GM18951 (cell line): ENCODE measurements at regions not wholly inside any gene's neighbourhood (a gene's known extent, or its start where the extent isn't known, plus 50 kb on each side); places are given as distances from the start of the nearest gene placed in this dataset.

Source experiments
- POLR2A ChIP-seq: IDR thresholded peaks from 4 replicates; pipeline ENCODE4 v1.6.1; 2011; ENCODE audit warnings: mild to moderate bottlenecking; ENCODE audit not compliant: insufficient read length, insufficient read depth; ENCODE audit errors: extremely low read depth
- in situ Hi-C: fragments of 300-500 bp; cut with MboI; formaldehyde crosslinking; loops from one replicate; pipeline ENCODE4 v1.12.0; 2022; ENCODE audit warnings: low sequenced_read_pairs, mixed read lengths, inconsistent platforms; ENCODE audit not compliant: unreplicated experiment

DNA sequence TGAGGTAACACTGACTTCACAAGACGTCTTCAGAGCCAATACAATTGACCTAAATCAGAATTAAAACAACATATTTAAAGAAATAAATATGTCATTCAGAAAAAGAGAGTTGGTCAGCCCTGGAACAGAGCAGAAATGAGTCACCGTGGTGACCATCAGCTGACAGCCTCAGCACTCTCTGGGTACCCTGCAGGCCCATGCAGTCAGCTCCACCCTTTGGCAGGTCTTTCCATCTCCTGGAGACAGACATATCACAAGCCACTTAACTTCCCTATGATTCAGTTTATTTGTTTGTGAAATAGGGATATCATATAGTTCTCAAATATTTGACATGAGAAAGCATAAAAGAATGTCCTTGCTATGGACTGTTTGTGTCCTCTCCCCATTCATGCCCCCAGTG, 151.6 kb upstream of the MEF2C start:
- in situ Hi-C loops = no loop called here

GRCh38 chr5:89030798-89031197, 147.8 kb upstream of the MEF2C start:
- no peak for TF ChIP-seq POLR2A
- in situ Hi-C loops = no loop called here

More for the DNA sequence above, 151.6 kb upstream of the MEF2C start:
- TF ChIP-seq POLR2A = no peak

GRCh38 chr5:89028595-89029285, 145.8 kb upstream of the MEF2C start:
- no peak for TF ChIP-seq POLR2A
- in situ Hi-C loops = no loop called here

DNA sequence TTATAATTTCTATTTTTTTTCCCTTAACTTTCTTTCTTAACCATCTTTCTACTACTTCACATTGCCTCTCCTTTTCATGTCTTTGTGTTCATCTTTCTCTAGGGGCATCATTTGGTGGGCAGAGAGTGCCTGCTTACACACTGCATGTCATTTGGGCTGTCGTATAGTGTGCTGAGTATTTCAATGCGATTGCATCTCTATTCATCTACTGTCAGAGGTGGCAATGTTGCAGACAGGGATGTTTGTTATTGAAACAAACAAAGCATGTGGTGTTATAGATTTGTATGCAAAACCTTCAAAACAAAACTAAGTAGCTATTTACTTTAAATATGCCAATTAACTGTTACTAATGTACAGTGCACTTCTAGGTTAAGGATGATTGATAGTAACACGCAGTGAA, 141.1 kb upstream of the MEF2C start:
- TF ChIP-seq POLR2A = no peak
- in situ Hi-C loops = no loop called here

DNA sequence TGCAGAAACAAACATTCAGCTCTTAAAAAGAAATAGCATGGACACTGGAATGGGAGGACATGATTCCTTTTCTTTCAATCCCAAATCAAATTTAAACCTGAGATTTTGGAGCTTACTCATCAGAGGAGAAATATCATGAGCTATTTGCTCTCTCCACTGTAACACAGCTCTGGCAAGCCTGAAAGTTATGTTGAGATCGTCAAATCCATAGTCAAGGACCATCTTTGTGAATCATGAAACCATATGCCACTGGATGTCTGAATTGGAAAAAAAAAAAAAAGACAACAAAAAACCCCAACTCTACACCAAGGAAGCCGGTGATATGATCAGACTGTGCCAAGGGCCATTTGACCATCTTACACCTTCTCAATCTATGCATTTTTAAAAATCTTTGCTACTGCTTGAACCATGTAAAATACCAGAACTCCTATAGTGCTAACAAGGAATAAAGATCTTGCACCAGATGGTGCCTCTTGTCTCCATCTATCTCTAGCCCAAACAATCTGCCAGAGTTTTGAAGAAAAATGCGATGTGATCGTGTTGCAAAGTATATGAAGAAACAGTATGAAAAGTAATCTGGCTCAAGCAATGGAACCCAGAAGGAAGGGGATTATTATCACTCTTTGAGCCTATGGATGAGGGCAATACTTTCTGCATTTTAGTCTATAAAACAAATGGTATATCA, 138.1 kb upstream of the MEF2C start:
- in situ Hi-C loops = no loop called here
- TF ChIP-seq POLR2A = no peak

- in situ Hi-C loops = no loop called here
- no peak for TF ChIP-seq POLR2A
Measured at GRCh38 chr5:89016741-89017303, 133.8 kb upstream of the MEF2C start.

- TF ChIP-seq POLR2A = no peak
- in situ Hi-C loops = no loop called here
Measured at GRCh38 chr5:89015409-89015808, 132.4 kb upstream of the MEF2C start.

DNA sequence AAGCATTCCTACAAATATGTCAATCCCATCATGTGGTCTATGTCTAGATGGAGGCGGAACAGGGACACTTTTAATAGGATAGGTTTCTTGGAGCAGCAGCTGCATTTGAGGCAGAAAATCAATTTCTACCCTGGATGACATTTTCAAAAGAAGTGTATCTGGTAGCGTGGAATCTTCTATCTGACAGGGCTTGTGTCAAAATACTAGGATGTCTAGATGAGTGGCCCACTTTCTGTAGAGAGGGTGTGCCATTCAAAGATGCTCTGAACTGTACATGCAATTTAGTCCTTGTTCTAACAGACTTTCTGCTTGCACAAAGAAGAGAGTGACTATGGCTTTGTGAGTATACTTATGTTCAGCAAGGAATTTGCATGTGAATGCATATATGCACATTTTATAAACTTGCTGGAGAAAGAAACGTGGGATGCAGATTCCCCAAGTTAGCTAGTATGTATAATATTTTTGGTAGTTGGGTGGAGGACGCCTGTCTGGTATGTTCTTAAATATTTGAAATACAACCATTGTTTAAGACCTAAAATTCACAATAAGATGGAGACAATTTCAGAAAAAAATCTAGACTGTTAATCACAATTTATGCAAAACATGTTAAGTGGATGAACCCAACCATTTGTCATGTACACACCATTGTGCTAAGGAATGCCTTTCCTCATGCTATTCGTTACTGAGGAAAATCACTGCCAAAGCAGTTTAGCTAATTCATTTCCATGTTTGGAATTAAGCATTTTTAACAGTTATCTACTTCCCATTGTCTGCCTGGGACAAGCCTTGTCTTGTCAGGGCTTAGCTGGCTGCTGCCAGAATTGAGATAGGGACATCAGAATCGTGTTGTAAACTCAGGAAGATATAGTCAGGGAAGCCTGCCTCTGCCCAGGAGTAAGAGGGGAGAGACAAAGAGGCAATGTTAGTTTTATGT, 129.1 kb upstream of the MEF2C start:
- in situ Hi-C loops = no loop called here
- no peak for TF ChIP-seq POLR2A

- TF ChIP-seq POLR2A = no peak
- in situ Hi-C loops = no loop called here
Measured at GRCh38 chr5:89010512-89010911, 127.5 kb upstream of the MEF2C start.

- no peak for TF ChIP-seq POLR2A
- in situ Hi-C loops = no loop called here
Measured at GRCh38 chr5:89008291-89008690, 125.3 kb upstream of the MEF2C start.

- TF ChIP-seq POLR2A = no peak
- in situ Hi-C loops = no loop called here
Measured at GRCh38 chr5:89005990-89006389, 123.0 kb upstream of the MEF2C start.

DNA sequence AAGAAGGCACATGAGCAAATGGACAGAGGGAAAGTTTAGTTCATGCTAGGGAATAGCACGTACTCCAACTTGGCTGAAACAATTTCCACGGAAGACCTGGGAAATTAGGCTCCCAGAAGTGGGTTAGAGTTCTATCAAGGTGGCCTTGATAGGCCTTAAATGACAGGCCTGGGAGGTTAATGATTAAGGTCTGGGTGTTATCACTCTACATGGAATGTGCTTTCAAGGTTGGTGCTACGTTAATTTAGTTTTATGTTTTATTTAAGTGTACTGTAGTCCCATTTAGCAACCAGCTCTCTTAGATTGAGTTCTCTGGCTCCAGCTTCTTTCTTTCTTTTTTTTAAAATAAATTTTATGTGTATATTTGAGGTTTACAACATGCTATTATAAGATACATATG, 121.4 kb upstream of the MEF2C start:
- in situ Hi-C loops = no loop called here
- TF ChIP-seq POLR2A = no peak

GRCh38 chr5:89003563-89004036, 120.6 kb upstream of the MEF2C start:
- in situ Hi-C loops = no loop called here
- TF ChIP-seq POLR2A = no peak

- no peak for TF ChIP-seq POLR2A
- in situ Hi-C loops = no loop called here
Measured at GRCh38 chr5:88999853-89000252, 116.9 kb upstream of the MEF2C start.
